Stomach smooth muscle (tissue), 2 donors: ENCODE measurements at regions not wholly inside any gene's neighbourhood (a gene's known extent, or its start where the extent isn't known, plus 50 kb on each side); places are given as distances from the start of the nearest gene placed in this dataset.
"Not testable (repeated sequence)": the region's sequence is repeated elsewhere in the genome, so short reads cannot be mapped to it uniquely, and the experiment has no call there.

Source experiments
- H3K27ac ChIP-seq: one replicate; pipeline ENCODE4 v1.7.0; 2013; ENCODE audit warnings: mild to moderate bottlenecking, low read length, inconsistent platforms
- H3K27me3 ChIP-seq, 2 donors: one replicate each; pipeline ENCODE4 v1.7.0; 2013; ENCODE audit warnings: low read length in 2 of 2; ENCODE audit not compliant: insufficient read depth in 2 of 2, control insufficient read depth in 1 of 2
- H3K36me3 ChIP-seq, 2 donors: one replicate each; pipeline ENCODE4 v1.7.0; 2013; ENCODE audit warnings: low read length in 2 of 2; ENCODE audit not compliant: control insufficient read depth in 2 of 2, insufficient read depth in 2 of 2
- H3K4me1 ChIP-seq: one replicate; pipeline ENCODE4 v1.7.0; 2013; ENCODE audit warnings: low read length; ENCODE audit not compliant: control insufficient read depth, insufficient read depth
- H3K4me3 ChIP-seq, 2 donors: one replicate each; pipeline ENCODE4 v1.7.0; 2013; ENCODE audit warnings: low read length in 2 of 2
- H3K9ac ChIP-seq, 2 donors: one replicate each; pipeline ENCODE4 v1.7.0; 2013; ENCODE audit warnings: low read length in 2 of 2, mild to moderate bottlenecking in 1 of 2
- H3K9me3 ChIP-seq, 2 donors: one replicate each; pipeline ENCODE4 v1.7.0; 2013; ENCODE audit warnings: low read length in 2 of 2; ENCODE audit not compliant: control insufficient read depth in 2 of 2
- donor health status: healthy.
- donor health status: Pancreatic carcinoma.

GRCh38 chr11:46208803-46209202, 68.7 kb upstream of the CREB3L1 start:
- Histone ChIP-seq H3K4me1 (no peaks in the 10 kb centered on the region), H3K9me3 (no peaks in the 10 kb centered on the region), H3K9ac (no peak overlapping the region), H3K4me3 (no peak overlapping the region), H3K27ac (no peak overlapping the region), H3K36me3 (no peaks in the 10 kb centered on the region), H3K27me3 (peaks cover 2 to 6% of the 10 kb centered on the region in 2 donors)

- Histone ChIP-seq H3K27me3 (peaks cover 2 to 6% of the 10 kb centered on the region in 2 donors), H3K4me3 (no peak overlapping the region), H3K27ac (no peak overlapping the region), H3K4me1 (no peaks in the 10 kb centered on the region), H3K36me3 (no peaks in the 10 kb centered on the region), H3K9me3 (no peaks in the 10 kb centered on the region), H3K9ac (no peak overlapping the region)
Observed at GRCh38 chr11:46207270-46207669, 70.2 kb upstream of the CREB3L1 start.

- H3K27me3 ChIP-seq, H3K9ac ChIP-seq, H3K4me3 ChIP-seq, H3K36me3 ChIP-seq, H3K27ac ChIP-seq, H3K4me1 ChIP-seq, H3K9me3 ChIP-seq: not testable (repeated sequence)
Observed at GRCh38 chr11:46204415-46204814, 73.0 kb upstream of the CREB3L1 start.

- Histone ChIP-seq H3K36me3 (no peaks in the 10 kb centered on the region), H3K9me3 (no peaks in the 10 kb centered on the region), H3K4me3 (no peak overlapping the region), H3K4me1 (no peaks in the 10 kb centered on the region), H3K27ac (no peak overlapping the region), H3K9ac (no peak overlapping the region), H3K27me3 (peaks cover 5 to 8% of the 10 kb centered on the region in 2 donors)
Observed at GRCh38 chr11:46203746-46204145, 73.7 kb upstream of the CREB3L1 start.

GRCh38 chr11:46202696-46203391, 74.6 kb upstream of the CREB3L1 start:
- Histone ChIP-seq H3K9me3 (no peaks in the 10 kb centered on the region), H3K27me3 (peaks cover 5 to 8% of the 10 kb centered on the region in 2 donors), H3K4me1 (no peaks in the 10 kb centered on the region), H3K36me3 (no peaks in the 10 kb centered on the region), H3K27ac (no peak overlapping the region), H3K9ac (no peak overlapping the region), H3K4me3 (no peak overlapping the region)

GRCh38 chr11:46202149-46202548, 75.3 kb upstream of the CREB3L1 start:
- Histone ChIP-seq H3K27ac (no peak overlapping the region), H3K27me3 (peaks cover 5 to 6% of the 10 kb centered on the region in 2 donors), H3K9me3 (no peaks in the 10 kb centered on the region), H3K9ac (no peak overlapping the region), H3K4me3 (no peak overlapping the region), H3K4me1 (no peaks in the 10 kb centered on the region), H3K36me3 (no peaks in the 10 kb centered on the region)

- H3K27me3 ChIP-seq = peaks cover 5 to 6% of the 10 kb centered on the region in 2 donors
- H3K9me3 ChIP-seq = no peaks in the 10 kb centered on the region
- no peaks in the 10 kb centered on the region for H3K4me1 ChIP-seq
- H3K27ac ChIP-seq = no peak overlapping the region
- no peak overlapping the region for H3K9ac ChIP-seq
- H3K36me3 ChIP-seq = no peaks in the 10 kb centered on the region
- H3K4me3 ChIP-seq = no peak overlapping the region
Observed at GRCh38 chr11:46200537-46201281, 76.8 kb upstream of the CREB3L1 start.

- Histone ChIP-seq H3K4me3 (no peak overlapping the region), H3K27ac (no peak overlapping the region), H3K9me3 (no peaks in the 10 kb centered on the region), H3K4me1 (no peaks in the 10 kb centered on the region), H3K9ac (no peak overlapping the region), H3K27me3 (peaks cover 2 to 3% of the 10 kb centered on the region in 2 donors), H3K36me3 (no peaks in the 10 kb centered on the region)
Observed at GRCh38 chr11:46198245-46199240, 77.3 kb upstream of the PHF21A start.

GRCh38 chr11:46197421-46197820, 76.2 kb upstream of the PHF21A start:
- Histone ChIP-seq H3K4me1 (no peaks in the 10 kb centered on the region), H3K36me3 (no peaks in the 10 kb centered on the region), H3K27me3 (peaks cover 2 to 3% of the 10 kb centered on the region in 2 donors)

GRCh38 chr11:46188017-46188416, 66.8 kb upstream of the PHF21A start:
- Histone ChIP-seq H3K4me1 (no peaks in the 10 kb centered on the region), H3K36me3 (no peaks in the 10 kb centered on the region), H3K4me3 (no peak overlapping the region), H3K27ac (no peak overlapping the region), H3K27me3 (no peaks in the 10 kb centered on the region), H3K9ac (no peak overlapping the region), H3K9me3 (peaks cover 0 to 5% of the 10 kb centered on the region in 2 donors)

More at GRCh38 chr11:46197421-46197820, 76.2 kb upstream of the PHF21A start:
- no peaks in the 10 kb centered on the region for H3K9me3 ChIP-seq
- H3K27ac ChIP-seq = no peak overlapping the region
- H3K4me3 ChIP-seq = no peak overlapping the region
- no peak overlapping the region for H3K9ac ChIP-seq
